ENCODE measurements at regions not wholly inside any gene's neighbourhood (a gene's known extent, or its start where the extent isn't known, plus 50 kb on each side); places are given as distances from the start of the nearest gene placed in this dataset.

DNA sequence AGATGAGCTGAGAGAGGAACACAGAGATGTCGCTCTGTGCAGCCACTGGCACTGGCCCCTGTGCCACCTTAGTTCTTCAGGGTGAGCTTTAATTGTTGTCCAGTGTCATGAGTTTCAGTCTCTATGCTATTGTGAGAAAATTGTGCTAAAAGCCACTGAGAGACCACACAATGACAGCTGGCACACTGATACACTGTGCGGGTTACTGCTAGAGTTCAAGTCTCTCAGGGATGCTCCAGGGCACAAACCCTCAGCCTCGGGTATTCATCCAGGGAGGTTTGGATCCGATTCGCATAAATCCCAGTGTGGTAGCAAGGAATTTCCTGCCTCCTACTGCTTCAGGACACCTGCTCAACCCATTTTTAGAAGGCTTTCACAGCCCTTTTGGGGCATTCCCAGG is 68.1 kb upstream of the EDNRB start:
- DNase-seq = no peak

DNA sequence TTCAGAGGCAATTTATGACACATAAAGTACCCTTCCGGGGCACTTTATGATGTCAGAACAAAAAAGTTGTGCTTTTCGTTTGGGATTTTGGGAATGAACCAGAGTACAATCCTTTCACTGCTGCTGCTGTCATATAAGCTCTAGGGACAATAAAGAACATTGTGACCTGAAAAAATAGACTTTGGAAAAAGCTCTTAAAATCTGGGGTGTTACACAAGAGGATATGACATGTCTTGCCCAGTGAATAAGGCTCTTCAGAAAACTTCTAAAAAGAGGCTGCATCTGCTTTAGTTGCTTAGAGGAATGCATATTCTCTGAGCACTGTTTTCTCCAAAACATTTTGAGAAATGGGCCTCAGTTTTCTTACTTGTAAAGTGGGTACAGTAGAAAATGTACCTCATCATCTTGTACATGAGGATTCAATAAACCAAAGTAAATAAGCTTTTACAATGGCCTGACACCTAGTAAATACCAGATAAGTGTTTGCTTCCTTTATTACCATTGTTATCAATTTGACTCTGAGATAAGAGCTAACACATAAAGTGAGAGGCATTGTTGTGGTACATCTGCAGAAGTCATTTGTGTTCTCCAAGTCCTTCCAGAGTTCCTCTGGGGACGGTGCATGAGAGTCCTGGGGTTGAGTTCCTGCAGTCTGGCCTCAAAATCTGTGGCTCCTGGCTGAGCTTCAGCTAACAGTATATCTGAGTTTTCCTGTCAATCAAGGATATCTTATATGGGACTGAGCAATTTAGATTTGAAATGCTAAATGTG is 67.4 kb upstream of the EDNRB start:
- no peak for DNase-seq

- DNase-seq = no peak
These were observed 62.8 kb upstream of the EDNRB start for GRCh38 chr13:77981281-77981881.

- no peak for DNase-seq
These were observed 62.0 kb upstream of the EDNRB start for GRCh38 chr13:77980592-77980991.

DNA sequence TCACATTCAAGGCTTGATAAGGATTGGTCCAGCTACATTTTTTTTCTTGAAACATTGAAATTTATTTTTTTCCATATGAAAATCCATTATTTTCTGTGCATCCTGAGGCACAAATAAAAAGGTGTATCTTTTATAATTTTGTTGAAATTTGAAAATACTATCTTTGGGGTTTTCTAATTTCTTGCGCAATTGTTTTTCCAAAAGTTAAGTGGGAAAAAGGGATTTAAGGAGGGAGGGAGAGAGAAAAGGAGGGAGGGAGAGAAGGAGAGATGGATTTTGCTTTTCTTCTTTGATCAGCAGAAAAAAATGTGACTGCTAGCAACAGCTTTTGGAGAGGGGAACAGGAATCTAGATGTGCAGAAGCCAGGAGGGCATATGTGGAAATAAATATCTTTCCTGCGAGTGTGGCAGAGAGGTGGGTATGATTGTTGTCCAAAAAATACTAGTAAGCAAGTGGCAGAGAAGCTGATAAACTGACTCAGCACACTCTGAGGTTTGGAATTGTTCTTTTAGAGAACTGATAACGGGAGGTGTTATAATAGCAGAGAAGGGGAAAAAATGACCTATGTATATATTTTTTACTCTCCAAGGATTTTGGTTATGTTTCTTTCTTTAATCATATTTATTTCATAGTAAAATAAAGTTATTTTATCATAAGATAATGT is 61.2 kb upstream of the EDNRB start:
- no peak for DNase-seq

DNA sequence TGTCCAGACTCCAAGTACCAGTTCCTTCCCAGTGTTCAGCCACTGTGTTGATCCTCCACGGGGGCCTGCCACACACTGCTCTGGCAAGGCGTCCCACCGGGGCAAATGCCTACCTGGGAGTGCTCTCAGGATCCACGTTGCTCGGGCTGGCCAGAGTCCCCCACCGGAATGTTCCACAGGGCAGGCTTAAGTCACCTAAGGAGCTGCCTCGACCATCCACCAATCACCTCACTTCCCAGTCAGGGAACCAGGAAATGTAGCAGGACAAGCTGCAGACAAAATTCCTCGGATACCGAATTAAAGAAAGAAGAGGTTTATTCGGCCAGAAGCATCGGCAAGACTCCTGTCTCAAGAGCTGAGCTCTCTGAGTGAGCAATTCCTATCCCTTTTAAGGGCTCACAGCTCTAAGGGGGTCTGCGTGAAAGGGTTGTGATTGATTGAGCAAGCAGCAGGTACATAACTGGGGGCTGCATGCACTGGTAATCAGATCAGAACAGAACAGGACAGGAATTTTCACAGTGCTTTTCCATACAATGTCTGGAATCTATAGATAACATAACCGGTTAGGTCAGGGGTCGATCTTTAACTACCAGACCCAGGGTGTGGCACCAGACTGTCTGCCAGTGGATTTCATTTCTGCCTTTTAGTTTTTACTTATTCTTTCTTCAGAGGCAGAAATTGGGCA is 56.9 kb upstream of the EDNRB start:
- DNase-seq = no peak

- DNase-seq = no peak
These were observed 50.7 kb upstream of the EDNRB start for GRCh38 chr13:77969299-77969698.

Data from activated T-cell treated with anti-CD3 and anti-CD28 coated beads, Interleukin-2, amount 50 U/mL, for 1 hour (primary cell).